Immature natural killer cell (primary cell): ENCODE measurements at regions not wholly inside any gene's neighbourhood (a gene's known extent, or its start where the extent isn't known, plus 50 kb on each side); places are given as distances from the start of the nearest gene placed in this dataset.
A peak's percentile ranks its signal among the peaks of the same experiment; 100 is the strongest.

ENCODE experiments used
- DNase-seq, 3 donors: peaks; one replicate each; pipeline ENCODE4 v3.0.0; 2022; ENCODE audit warnings: mixed read lengths in 1 of 3
- H3K27ac Mint-ChIP-seq, 6 donors: one replicate each; pipeline ENCODE4 v1.8.0; 2020; ENCODE audit warnings: mixed read lengths in 6 of 6, mild to moderate bottlenecking in 5 of 6, inconsistent platforms in 4 of 6, moderate library complexity in 3 of 6
- H3K27me3 Mint-ChIP-seq, 3 donors: one replicate each; pipeline ENCODE4 v1.8.0; 2020 to 2021; ENCODE audit warnings: low read depth in 3 of 3, mild to moderate bottlenecking in 3 of 3, mixed read lengths in 3 of 3, moderate library complexity in 3 of 3, inconsistent platforms in 1 of 3
- H3K36me3 Mint-ChIP-seq, 3 donors: one replicate each; pipeline ENCODE4 v1.8.0; 2020; ENCODE audit warnings: mixed read lengths in 3 of 3, inconsistent platforms in 2 of 3, mild to moderate bottlenecking in 2 of 3
- H3K4me1 Mint-ChIP-seq, 2 donors: one replicate each; pipeline ENCODE4 v1.8.0; 2020; ENCODE audit warnings: inconsistent platforms in 2 of 2, mild to moderate bottlenecking in 2 of 2, mixed read lengths in 2 of 2, moderate library complexity in 1 of 2
- H3K4me3 Mint-ChIP-seq, 5 donors: one replicate each; pipeline ENCODE4 v1.8.0; 2020; ENCODE audit warnings: mild to moderate bottlenecking in 5 of 5, mixed read lengths in 5 of 5, inconsistent platforms in 3 of 5, moderate library complexity in 3 of 5
- H3K9me3 Mint-ChIP-seq, 6 donors: one replicate each; pipeline ENCODE4 v1.8.0; 2020; ENCODE audit warnings: mild to moderate bottlenecking in 6 of 6, mixed read lengths in 6 of 6, inconsistent platforms in 4 of 6, moderate library complexity in 3 of 6

DNA sequence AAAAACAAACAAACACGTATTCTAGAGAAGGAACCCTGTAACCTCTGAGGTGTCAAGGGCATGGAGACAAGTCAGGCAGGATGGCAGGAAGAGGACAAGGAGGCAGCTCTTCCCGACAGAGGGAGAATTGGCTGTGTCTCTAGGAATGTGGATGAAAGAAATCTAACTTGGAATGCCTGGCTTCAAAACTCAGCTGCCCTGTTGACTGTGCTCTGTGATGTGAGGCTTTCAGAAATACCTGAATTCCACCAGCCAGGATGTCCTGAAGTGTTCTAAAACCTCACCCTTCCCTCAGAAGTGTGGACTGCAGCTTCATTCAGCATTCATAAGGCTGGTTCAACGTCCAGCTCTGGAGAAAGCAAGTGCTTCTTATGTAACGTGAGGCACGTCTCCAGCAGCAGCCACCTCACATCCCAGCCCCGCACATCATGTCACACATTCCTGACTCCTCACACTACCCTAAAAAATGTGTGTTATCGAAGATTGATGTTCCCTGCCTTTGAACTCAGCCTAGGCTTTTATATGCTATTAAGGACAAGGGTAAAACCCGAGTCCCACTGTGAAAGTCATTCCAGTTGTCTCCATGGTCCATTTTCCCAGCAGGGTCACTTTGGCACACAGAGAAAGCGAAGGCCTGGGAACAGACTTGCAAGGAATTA lies 398.9 kb downstream of the ETS1 start:
- H3K4me1 Mint-ChIP-seq, result peaks cover 56 to 80% of the 10 kb centered on the region in 2 donors
- H3K27ac Mint-ChIP-seq, result peak overlapping the region; percentile 66 to 88 (median 79)
- no peak for DNase-seq
- peaks cover 1 to 8% (median 4%) of the 10 kb centered on the region in 6 donors for H3K9me3 Mint-ChIP-seq
- H3K36me3 Mint-ChIP-seq, result peaks cover 3 to 17% (median 5%) of the 10 kb centered on the region in 3 donors
- H3K27me3 Mint-ChIP-seq, result peaks cover 2 to 9% (median 3%) of the 10 kb centered on the region in 3 donors
- H3K4me3 Mint-ChIP-seq, result peak overlapping the region in 2 of 5 donors; percentile 26 to 55

DNA sequence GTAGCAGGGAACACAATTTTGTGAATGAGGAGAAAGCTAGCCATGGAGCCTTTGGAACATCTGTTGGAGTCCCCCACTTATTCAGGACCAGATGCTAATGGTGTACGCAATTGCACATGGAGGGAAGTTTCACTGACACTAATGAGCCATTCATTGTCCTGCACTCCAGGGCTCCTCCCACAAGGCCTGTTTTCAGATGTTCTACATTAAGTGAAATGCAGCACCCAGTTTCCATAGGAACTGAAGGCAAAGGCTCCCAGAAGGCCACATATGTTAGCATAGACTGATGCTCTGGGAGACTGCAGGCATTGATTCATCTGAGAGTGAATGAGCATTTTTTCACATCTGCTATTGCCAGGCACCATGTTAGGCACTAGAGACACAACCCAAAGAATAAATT lies 399.5 kb downstream of the ETS1 start:
- peaks cover 2 to 9% (median 4%) of the 10 kb centered on the region in 3 donors for H3K27me3 Mint-ChIP-seq
- H3K27ac Mint-ChIP-seq, result peak overlapping the region; percentile 66 to 88 (median 79)
- H3K4me1 Mint-ChIP-seq, result peaks cover 50 to 79% of the 10 kb centered on the region in 2 donors

GRCh38 chr11:128187377-128187776 lies 400.0 kb downstream of the ETS1 start:
- Mint-ChIP-seq H3K4me1 (peaks cover 48 to 79% of the 10 kb centered on the region in 2 donors), H3K4me3 (peak overlapping the region in 1 of 5 donors; percentile 31), H3K36me3 (peaks cover 3 to 18% (median 5%) of the 10 kb centered on the region in 3 donors), H3K27me3 (peaks cover 2 to 9% (median 4%) of the 10 kb centered on the region in 3 donors), H3K9me3 (peaks cover 1 to 8% (median 4%) of the 10 kb centered on the region in 6 donors), H3K27ac (peak overlapping the region in 4 of 6 donors; percentile 35 to 88 (median 78))
- DNase-seq, result no peak

More for the DNA sequence above, 399.5 kb downstream of the ETS1 start:
- Mint-ChIP-seq H3K9me3 (peaks cover 1 to 8% (median 4%) of the 10 kb centered on the region in 6 donors), H3K4me3 (peak overlapping the region in 3 of 5 donors; percentile 26 to 55 (median 31)), H3K36me3 (peaks cover 3 to 18% (median 5%) of the 10 kb centered on the region in 3 donors)
- no peak for DNase-seq

DNA sequence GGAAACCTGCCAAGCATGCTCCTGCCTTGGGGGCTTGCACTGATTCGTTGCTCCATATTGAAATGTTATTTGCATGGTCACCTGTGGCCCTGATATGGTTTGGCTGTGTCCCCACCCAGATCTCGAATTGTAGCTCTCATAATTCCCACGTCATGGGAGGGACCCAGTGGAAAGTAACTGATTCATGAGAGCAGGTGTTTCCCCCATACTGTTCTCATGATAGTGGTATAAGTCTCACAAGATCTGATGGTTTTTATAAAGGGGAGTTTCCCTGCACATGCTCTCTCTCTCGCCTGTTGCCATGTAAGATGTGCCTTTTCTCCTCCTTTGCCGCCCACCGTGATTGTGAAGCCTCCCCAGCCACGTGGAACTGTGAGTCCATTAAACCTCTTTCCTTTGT lies 402.4 kb downstream of the ETS1 start:
- Mint-ChIP-seq H3K4me3 (no peak overlapping the region), H3K27me3 (peaks cover 2 to 7% (median 4%) of the 10 kb centered on the region in 3 donors), H3K36me3 (peaks cover 3 to 18% (median 5%) of the 10 kb centered on the region in 3 donors)

DNA sequence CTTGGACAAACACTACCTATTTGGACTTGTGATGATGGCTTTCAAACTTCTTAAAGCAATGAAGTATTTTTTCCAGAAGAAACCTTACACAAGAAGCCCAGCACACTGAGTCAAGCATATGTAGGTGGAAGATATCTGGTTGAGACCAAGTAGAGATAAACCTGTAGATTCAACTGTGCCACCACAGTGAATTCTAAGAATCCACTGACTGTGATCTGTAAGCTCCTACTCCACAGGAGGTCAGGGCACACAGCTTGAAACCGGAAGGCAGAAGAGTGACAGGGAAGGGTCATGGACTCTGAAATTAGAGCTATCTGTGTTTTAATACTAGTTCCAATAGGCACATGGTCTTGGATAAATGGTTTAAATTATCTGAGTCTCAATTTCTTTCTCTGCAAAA lies 404.5 kb downstream of the ETS1 start:
- no peak for DNase-seq
- Mint-ChIP-seq H3K4me3 (no peak overlapping the region), H3K4me1 (peaks cover 33 to 65% of the 10 kb centered on the region in 2 donors), H3K27me3 (peaks cover 2 to 4% (median 3%) of the 10 kb centered on the region in 3 donors), H3K36me3 (peaks cover 5 to 18% (median 7%) of the 10 kb centered on the region in 3 donors), H3K9me3 (peaks cover 1 to 8% (median 5%) of the 10 kb centered on the region in 6 donors), H3K27ac (peak overlapping the region in 1 of 6 donors; percentile 32)

More for the DNA sequence above, 402.4 kb downstream of the ETS1 start:
- no peak for DNase-seq
- peaks cover 1 to 8% (median 5%) of the 10 kb centered on the region in 6 donors for H3K9me3 Mint-ChIP-seq
- H3K27ac Mint-ChIP-seq, result peak overlapping the region in 2 of 6 donors; percentile 4 to 30
- H3K4me1 Mint-ChIP-seq, result peaks cover 43 to 73% of the 10 kb centered on the region in 2 donors

DNA sequence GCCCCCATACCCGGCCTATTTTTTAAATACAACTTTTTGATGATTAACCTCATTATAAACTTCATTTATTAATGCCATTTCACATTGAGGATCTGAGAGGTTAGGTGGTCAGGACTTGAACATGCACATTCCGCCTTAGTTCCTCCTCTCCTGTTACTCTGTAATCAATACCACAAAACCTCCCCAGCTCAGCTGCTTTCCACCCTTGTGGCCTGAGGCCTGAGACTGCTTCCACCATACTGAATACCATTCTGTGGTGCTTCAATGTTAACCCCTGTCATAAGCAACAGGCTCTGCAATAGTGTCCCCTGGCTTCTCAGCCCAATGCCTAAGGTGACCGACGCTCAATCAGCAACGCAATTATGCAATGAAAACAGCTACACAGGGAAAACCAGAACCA lies 405.4 kb downstream of the ETS1 start:
- DNase-seq, result no peak
- Mint-ChIP-seq H3K27ac (peak overlapping the region in 1 of 6 donors; percentile 65), H3K27me3 (peaks cover 2 to 4% (median 3%) of the 10 kb centered on the region in 3 donors), H3K4me1 (peaks cover 24 to 56% of the 10 kb centered on the region in 2 donors), H3K9me3 (peaks cover 1 to 8% (median 5%) of the 10 kb centered on the region in 6 donors), H3K36me3 (peaks cover 5 to 18% (median 7%) of the 10 kb centered on the region in 3 donors), H3K4me3 (no peak overlapping the region)

GRCh38 chr11:128181088-128181480 lies 406.3 kb downstream of the ETS1 start:
- Mint-ChIP-seq H3K4me3 (no peak overlapping the region), H3K36me3 (peaks cover 5 to 14% (median 7%) of the 10 kb centered on the region in 3 donors), H3K4me1 (peaks cover 23 to 47% of the 10 kb centered on the region in 2 donors), H3K27ac (peak overlapping the region in 4 of 6 donors; percentile 0 to 58 (median 18)), H3K9me3 (peaks cover 0 to 6% (median 5%) of the 10 kb centered on the region in 6 donors), H3K27me3 (peaks cover 2 to 4% (median 3%) of the 10 kb centered on the region in 3 donors)
- DNase-seq, result no peak

GRCh38 chr11:128180441-128181087 lies 406.8 kb downstream of the ETS1 start:
- Mint-ChIP-seq H3K4me3 (no peak overlapping the region), H3K36me3 (peaks cover 5 to 9% (median 7%) of the 10 kb centered on the region in 3 donors), H3K27me3 (peaks cover 2 to 3% (median 2%) of the 10 kb centered on the region in 3 donors), H3K9me3 (peaks cover 0 to 6% (median 3%) of the 10 kb centered on the region in 6 donors), H3K27ac (peak overlapping the region in 4 of 6 donors; percentile 0 to 60 (median 59)), H3K4me1 (peaks cover 23 to 42% of the 10 kb centered on the region in 2 donors)
- DNase-seq, result no peak

DNA sequence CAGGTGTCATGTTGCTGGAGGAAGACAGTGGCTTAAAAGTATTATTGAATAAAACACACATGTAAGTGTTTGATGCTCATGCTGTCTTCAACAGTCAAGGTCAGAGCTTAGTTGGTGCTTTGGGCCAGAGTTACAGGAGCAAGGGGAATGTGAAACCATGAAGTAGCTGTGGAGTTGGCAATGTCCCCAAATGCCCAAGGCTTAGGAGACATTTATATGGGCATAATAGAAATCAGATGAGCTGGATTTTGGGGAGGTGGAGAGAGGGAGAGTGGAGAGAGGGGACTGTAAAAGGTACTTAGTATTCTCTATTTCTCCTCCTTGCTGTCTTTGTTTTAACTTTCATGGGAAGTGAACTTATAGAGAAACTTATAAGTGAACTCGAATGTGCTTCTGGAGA lies 407.8 kb downstream of the ETS1 start:
- Mint-ChIP-seq H3K36me3 (peaks cover 0 to 7% (median 3%) of the 10 kb centered on the region in 3 donors), H3K27ac (peak overlapping the region in 4 of 6 donors; percentile 3 to 10 (median 6)), H3K9me3 (peaks cover 0 to 2% (median 0%) of the 10 kb centered on the region in 6 donors), H3K4me3 (no peak overlapping the region), H3K4me1 (peaks cover 23 to 37% of the 10 kb centered on the region in 2 donors), H3K27me3 (peaks cover 0 to 3% (median 2%) of the 10 kb centered on the region in 3 donors)
- DNase-seq, result no peak

- DNase-seq, result no peak
- Mint-ChIP-seq H3K4me1 (peaks cover 23 to 37% of the 10 kb centered on the region in 2 donors), H3K27me3 (peaks cover 0 to 2% (median 0%) of the 10 kb centered on the region in 3 donors), H3K27ac (peak overlapping the region in 1 of 6 donors; percentile 5), H3K9me3 (peaks cover 0 to 2% (median 0%) of the 10 kb centered on the region in 6 donors), H3K4me3 (no peak overlapping the region), H3K36me3 (peaks cover 0 to 4% (median 3%) of the 10 kb centered on the region in 3 donors)
Measured at GRCh38 chr11:128179039-128179438, 408.3 kb downstream of the ETS1 start.

GRCh38 chr11:128174465-128175291 lies 412.7 kb downstream of the ETS1 start:
- H3K4me3 Mint-ChIP-seq, result no peak overlapping the region
- peaks cover 11 to 15% of the 10 kb centered on the region in 2 donors for H3K4me1 Mint-ChIP-seq
- H3K27ac Mint-ChIP-seq, result peak overlapping the region in 1 of 6 donors; percentile 42
- H3K36me3 Mint-ChIP-seq, result peaks cover 0 to 2% (median 0%) of the 10 kb centered on the region in 3 donors
- H3K27me3 Mint-ChIP-seq, result no peaks in the 10 kb centered on the region
- no peaks in the 10 kb centered on the region for H3K9me3 Mint-ChIP-seq
- no peak for DNase-seq

GRCh38 chr11:128172046-128172878 lies 415.1 kb downstream of the ETS1 start:
- H3K36me3 Mint-ChIP-seq, result no peaks in the 10 kb centered on the region
- H3K4me1 Mint-ChIP-seq, result peaks cover 7 to 10% of the 10 kb centered on the region in 2 donors
- peaks cover 0 to 2% (median 0%) of the 10 kb centered on the region in 3 donors for H3K27me3 Mint-ChIP-seq
- no peak overlapping the region for H3K4me3 Mint-ChIP-seq
- DNase-seq, result peak; percentile 71 to 76 (median 74)
- H3K27ac Mint-ChIP-seq, result peak overlapping the region in 1 of 6 donors; percentile 13
- H3K9me3 Mint-ChIP-seq, result no peaks in the 10 kb centered on the region
